Stomach (tissue), 8 donors: ENCODE measurements at regions not wholly inside any gene's neighbourhood (a gene's known extent, or its start where the extent isn't known, plus 50 kb on each side); places are given as distances from the start of the nearest gene placed in this dataset.
A peak's percentile ranks its signal among the peaks of the same experiment; 100 is the strongest.

Experiments used
- DNase-seq, 2 donors: peaks; one replicate each; pipeline versions ENCODE4 v3.0.0 to v3.0.0-alpha.2; 2013 to 2019
- H3K27ac ChIP-seq, 5 donors: fragments of 200-600 bp in 4 of 5; sonication (generic) in 4 of 5; one replicate each; pipeline ENCODE4 v1.5.1; 2013 to 2019; ENCODE audit warnings: mild to moderate bottlenecking in 1 of 5, moderate library complexity in 1 of 5
- H3K27me3 ChIP-seq, 3 donors: fragments of 200-600 bp; sonication (generic); one replicate each; pipeline ENCODE4 v1.5.1; 2017 to 2019; ENCODE audit warnings: mixed run types in 1 of 3
- H3K36me3 ChIP-seq, 4 donors: fragments of 200-600 bp; sonication (generic); 1 replicate in 3 of 4; 2 replicates in 1 of 4; pipeline ENCODE4 v1.5.1; 2016 to 2019
- H3K4me1 ChIP-seq, 4 donors: fragments of 200-600 bp; sonication (generic); one replicate each; pipeline ENCODE4 v1.5.1; 2016 to 2019
- H3K4me3 ChIP-seq, 4 donors: fragments of 200-600 bp; sonication (generic) in 3 of 4; one replicate each; pipeline ENCODE4 v1.5.1; 2016 to 2019; ENCODE audit warnings: mild to moderate bottlenecking in 1 of 4
- H3K9me3 ChIP-seq, 4 donors: fragments of 200-600 bp; sonication (generic); one replicate each; pipeline ENCODE4 v1.5.1; 2016 to 2019
- CTCF ChIP-seq, 7 experiments: fragments of 450-650 bp in 4 of 7; fragments of 200-600 bp in 3 of 7; sonication (generic) in 3 of 7; IDR thresholded peaks; one replicate each; pipeline ENCODE4 v1.5.1; 2016 to 2019; ENCODE audit warnings: antibody characterized with exemption in 7 of 7, control low read depth in 2 of 7, mild to moderate bottlenecking in 1 of 7
- EP300 ChIP-seq: sonication (generic); formaldehyde crosslinking; IDR thresholded peaks from one replicate; pipeline ENCODE4 v1.6.1; 2017; ENCODE audit warnings: antibody characterized with exemption
- POLR2A ChIP-seq, 4 donors: fragments of 450-650 bp; IDR thresholded peaks; one replicate each; pipeline ENCODE4 v1.6.1; 2016; ENCODE audit warnings: antibody characterized with exemption in 4 of 4, control low read depth in 2 of 4, mild to moderate bottlenecking in 1 of 4, moderate library complexity in 1 of 4
- POLR2AphosphoS5 ChIP-seq, 3 donors: sonication (generic); formaldehyde crosslinking; IDR thresholded peaks; one replicate each; pipeline ENCODE4 v1.6.1; 2016; ENCODE audit warnings: antibody characterized with exemption in 3 of 3
- WGBS, 5 donors: extraction: QIAGEN DNeasy Blood & Tissue Kit in 3 of 5; methylation state at CpG; one replicate each; pipeline versions ENCODE4 v1.1.5 to v1.1.7; 2013 to 2018; 5-methylcytosine and 5-hydroxymethylcytosine counted together
- intact Hi-C: fragments of 100-400 bp; cut with DNase I; formaldehyde crosslinking; loops from one replicate; pipeline ENCODE4 v1.15.1; 2023; ENCODE audit warnings: low total_unique reads
- donor health status: healthy with polysubstance abuse.
- donor health status: Bipolar disorder and iron deficiency.
- donor health status: healthy.

- TF ChIP-seq CTCF (IDR thresholded peaks at IDR 0.05): no peak
- no peak for TF ChIP-seq EP300
- no peak for TF ChIP-seq POLR2AphosphoS5 (IDR thresholded peaks at IDR 0.05)
- no peak for TF ChIP-seq POLR2A (IDR thresholded peaks at IDR 0.05)
- H3K36me3 ChIP-seq: no peaks in the 10 kb centered on the region
These were observed 178.8 kb upstream of the ARHGAP20 start for GRCh38 chr11:110890995-110891394.

GRCh38 chr11:110886288-110886970 lies 174.2 kb upstream of the ARHGAP20 start:
- TF ChIP-seq POLR2A (IDR thresholded peaks at IDR 0.05) (no peak), EP300 (no peak), POLR2AphosphoS5 (IDR thresholded peaks at IDR 0.05) (no peak), CTCF (IDR thresholded peaks at IDR 0.05) (no peak)
- H3K4me3 ChIP-seq: no peak overlapping the region
- H3K27ac ChIP-seq: no peak overlapping the region

More at GRCh38 chr11:110890995-110891394, 178.8 kb upstream of the ARHGAP20 start:
- Histone ChIP-seq H3K27ac (no peak overlapping the region), H3K9me3 (no peaks in the 10 kb centered on the region), H3K4me1 (peaks cover 0 to 4% (median 2%) of the 10 kb centered on the region in 4 donors), H3K4me3 (no peak overlapping the region), H3K27me3 (no peaks in the 10 kb centered on the region)
- intact Hi-C loops: no loop called here
- no peak for DNase-seq

GRCh38 chr11:110883256-110883655 lies 171.0 kb upstream of the ARHGAP20 start:
- Histone ChIP-seq H3K27ac (no peak overlapping the region), H3K36me3 (no peaks in the 10 kb centered on the region), H3K9me3 (no peaks in the 10 kb centered on the region), H3K4me1 (no peaks in the 10 kb centered on the region), H3K27me3 (no peaks in the 10 kb centered on the region), H3K4me3 (no peak overlapping the region)
- no peak for TF ChIP-seq POLR2AphosphoS5 (IDR thresholded peaks at IDR 0.05)
- TF ChIP-seq CTCF (IDR thresholded peaks at IDR 0.05): no peak
- TF ChIP-seq POLR2A (IDR thresholded peaks at IDR 0.05): no peak
- TF ChIP-seq EP300: no peak
- WGBS, 5 donors: 62 to 75% (median 68%) methylated on average over 3 of the region's 3 CpGs
- DNase-seq: peak in 1 of 2 donors; percentile 57
- intact Hi-C loops: no loop called here

More at GRCh38 chr11:110886288-110886970, 174.2 kb upstream of the ARHGAP20 start:
- intact Hi-C loops: no loop called here
- H3K36me3 ChIP-seq: no peaks in the 10 kb centered on the region
- WGBS, 5 donors: 52 to 75% (median 72%) methylated on average over 3 of the region's 3 CpGs
- H3K9me3 ChIP-seq: no peaks in the 10 kb centered on the region
- DNase-seq: peak in 1 of 2 donors; percentile 54
- H3K27me3 ChIP-seq: no peaks in the 10 kb centered on the region
- no peaks in the 10 kb centered on the region for H3K4me1 ChIP-seq

- intact Hi-C loops: no loop called here
- H3K27ac ChIP-seq: no peak overlapping the region
- H3K9me3 ChIP-seq: no peaks in the 10 kb centered on the region
- no peaks in the 10 kb centered on the region for H3K36me3 ChIP-seq
- no peak for DNase-seq
- H3K4me3 ChIP-seq: no peak overlapping the region
- TF ChIP-seq POLR2A (IDR thresholded peaks at IDR 0.05) (no peak), CTCF (IDR thresholded peaks at IDR 0.05) (no peak), EP300 (no peak), POLR2AphosphoS5 (IDR thresholded peaks at IDR 0.05) (no peak)
- 44 to 85% (median 65%) methylated on average over 1 of the region's 1 CpG for WGBS, 5 donors
- peaks cover 0 to 5% (median 2%) of the 10 kb centered on the region in 4 donors for H3K4me1 ChIP-seq
- H3K27me3 ChIP-seq: no peaks in the 10 kb centered on the region
These were observed 166.3 kb upstream of the ARHGAP20 start for GRCh38 chr11:110878513-110878912.
